ACC112 (cell line): ENCODE measurements at regions not wholly inside any gene's neighbourhood (a gene's known extent, or its start where the extent isn't known, plus 50 kb on each side); places are given as distances from the start of the nearest gene placed in this dataset.
A peak's percentile ranks its signal among the peaks of the same experiment; 100 is the strongest.

Experiments
- H2AFZ ChIP-seq: fragments of 200-600 bp; sonication (generic); one replicate; pipeline ENCODE4 v1.6.0; 2017; ENCODE audit warnings: antibody characterized with exemption, low read length; ENCODE audit not compliant: unreplicated experiment
- H3K27ac ChIP-seq: fragments of 200-600 bp; sonication (generic); 2 replicates; pipeline ENCODE4 v1.5.1; 2014; ENCODE audit warnings: low read depth, mild to moderate bottlenecking, antibody characterized with exemption, low read length, moderate library complexity
- H3K27me3 ChIP-seq: fragments of 200-600 bp; sonication (generic); 2 replicates; pipeline ENCODE4 v1.6.1; 2014; ENCODE audit warnings: mild to moderate bottlenecking, antibody characterized with exemption, low read length, moderate library complexity, mixed read lengths; ENCODE audit not compliant: insufficient read depth
- H3K36me3 ChIP-seq: fragments of 200-600 bp; sonication (generic); 2 replicates; pipeline ENCODE4 v1.6.1; 2016; ENCODE audit warnings: mild to moderate bottlenecking, antibody characterized with exemption, low read length, moderate library complexity, mixed read lengths; ENCODE audit not compliant: insufficient read depth
- H3K4me1 ChIP-seq: fragments of 200-600 bp; sonication (generic); one replicate; pipeline ENCODE4 v1.6.1; 2016; ENCODE audit warnings: low read length, mixed read lengths; ENCODE audit not compliant: insufficient read depth, unreplicated experiment, control insufficient read depth
- H3K4me3 ChIP-seq: fragments of 200-600 bp; sonication (generic); 2 replicates; pipeline ENCODE4 v1.5.1; 2014; ENCODE audit warnings: mild to moderate bottlenecking, low read depth, low read length
- H3K79me2 ChIP-seq: fragments of 200-600 bp; sonication (generic); one replicate; pipeline ENCODE4 v1.6.0; 2016; ENCODE audit warnings: low read length; ENCODE audit not compliant: control insufficient read depth, unreplicated experiment, insufficient read depth

- Histone ChIP-seq H3K79me2 (no peaks in the 10 kb centered on the region), H3K36me3 (no peaks in the 10 kb centered on the region), H2AFZ (no peak overlapping the region), H3K27ac (no peak overlapping the region), H3K4me3 (no peak overlapping the region), H3K4me1 (peaks cover 31% of the 10 kb centered on the region), H3K27me3 (no peaks in the 10 kb centered on the region)
Observed at GRCh38 chr18:59778434-59778833, 81.2 kb upstream of the CCBE1 start.

- Histone ChIP-seq H3K27ac (no peak overlapping the region), H3K27me3 (no peaks in the 10 kb centered on the region), H3K36me3 (no peaks in the 10 kb centered on the region), H3K79me2 (no peaks in the 10 kb centered on the region), H3K4me1 (peaks cover 25% of the 10 kb centered on the region), H2AFZ (no peak overlapping the region), H3K4me3 (no peak overlapping the region)
Observed at GRCh38 chr18:59777636-59778035, 80.4 kb upstream of the CCBE1 start.

- H3K4me1 ChIP-seq, result peaks cover 28% of the 10 kb centered on the region
- H3K4me3 ChIP-seq, result peak overlapping the region; percentile 55; the same call in 1 of the 2 replicates
- H3K27ac ChIP-seq, result peak overlapping the region; percentile 86
- H3K79me2 ChIP-seq, result no peaks in the 10 kb centered on the region
- H3K27me3 ChIP-seq, result no peaks in the 10 kb centered on the region
- H2AFZ ChIP-seq, result peak overlapping the region; percentile 95
- H3K36me3 ChIP-seq, result no peaks in the 10 kb centered on the region
Observed at GRCh38 chr18:59769129-59769865, 72.1 kb upstream of the CCBE1 start.

- Histone ChIP-seq H3K4me3 (no peak overlapping the region), H2AFZ (peak overlapping the region; percentile 49), H3K27ac (peak overlapping the region; percentile 86), H3K79me2 (no peaks in the 10 kb centered on the region), H3K4me1 (peaks cover 28% of the 10 kb centered on the region), H3K36me3 (no peaks in the 10 kb centered on the region), H3K27me3 (no peaks in the 10 kb centered on the region)
Observed at GRCh38 chr18:59768409-59768808, 71.2 kb upstream of the CCBE1 start.

- peak overlapping the region; percentile 11; the same call in 1 of the 2 replicates for H3K4me3 ChIP-seq
- peaks cover 28% of the 10 kb centered on the region for H3K4me1 ChIP-seq
- no peaks in the 10 kb centered on the region for H3K36me3 ChIP-seq
- H2AFZ ChIP-seq, result peak overlapping the region; percentile 77
- no peaks in the 10 kb centered on the region for H3K27me3 ChIP-seq
- H3K79me2 ChIP-seq, result no peaks in the 10 kb centered on the region
- peak overlapping the region; percentile 86 for H3K27ac ChIP-seq
Observed at GRCh38 chr18:59767732-59768131, 70.5 kb upstream of the CCBE1 start.

GRCh38 chr18:59765343-59765742, 68.1 kb upstream of the CCBE1 start:
- peaks cover 28% of the 10 kb centered on the region for H3K4me1 ChIP-seq
- no peaks in the 10 kb centered on the region for H3K27me3 ChIP-seq
- H3K36me3 ChIP-seq, result no peaks in the 10 kb centered on the region
- H3K4me3 ChIP-seq, result no peak overlapping the region
- H2AFZ ChIP-seq, result no peak overlapping the region
- H3K79me2 ChIP-seq, result no peaks in the 10 kb centered on the region
- no peak overlapping the region for H3K27ac ChIP-seq

- no peak overlapping the region for H2AFZ ChIP-seq
Observed at GRCh38 chr18:59764281-59764680, 67.1 kb upstream of the CCBE1 start.

GRCh38 chr18:59763541-59764136, 66.4 kb upstream of the CCBE1 start:
- Histone ChIP-seq H3K4me3 (no peak overlapping the region), H2AFZ (no peak overlapping the region), H3K79me2 (no peaks in the 10 kb centered on the region), H3K27me3 (no peaks in the 10 kb centered on the region), H3K4me1 (peaks cover 15% of the 10 kb centered on the region), H3K27ac (no peak overlapping the region), H3K36me3 (no peaks in the 10 kb centered on the region)

More at GRCh38 chr18:59764281-59764680, 67.1 kb upstream of the CCBE1 start:
- Histone ChIP-seq H3K27ac (no peak overlapping the region), H3K36me3 (no peaks in the 10 kb centered on the region), H3K79me2 (no peaks in the 10 kb centered on the region), H3K4me3 (no peak overlapping the region), H3K4me1 (peaks cover 21% of the 10 kb centered on the region), H3K27me3 (no peaks in the 10 kb centered on the region)

GRCh38 chr18:59760619-59761600, 63.7 kb upstream of the CCBE1 start:
- Histone ChIP-seq H3K79me2 (no peaks in the 10 kb centered on the region), H3K4me3 (no peak overlapping the region), H2AFZ (no peak overlapping the region), H3K4me1 (peaks cover 9% of the 10 kb centered on the region), H3K27me3 (no peaks in the 10 kb centered on the region), H3K36me3 (no peaks in the 10 kb centered on the region), H3K27ac (no peak overlapping the region)

- Histone ChIP-seq H3K4me1 (peaks cover 9% of the 10 kb centered on the region), H3K36me3 (no peaks in the 10 kb centered on the region), H2AFZ (no peak overlapping the region), H3K27ac (no peak overlapping the region), H3K79me2 (no peaks in the 10 kb centered on the region), H3K4me3 (no peak overlapping the region), H3K27me3 (no peaks in the 10 kb centered on the region)
Observed at GRCh38 chr18:59760212-59760611, 63.0 kb upstream of the CCBE1 start.
